ENCODE measurements at regions not wholly inside any gene's neighbourhood (a gene's known extent, or its start where the extent isn't known, plus 50 kb on each side); places are given as distances from the start of the nearest gene placed in this dataset.
"Not testable (repeated sequence)": the region's sequence is repeated elsewhere in the genome, so short reads cannot be mapped to it uniquely, and the experiment has no call there.

DNA sequence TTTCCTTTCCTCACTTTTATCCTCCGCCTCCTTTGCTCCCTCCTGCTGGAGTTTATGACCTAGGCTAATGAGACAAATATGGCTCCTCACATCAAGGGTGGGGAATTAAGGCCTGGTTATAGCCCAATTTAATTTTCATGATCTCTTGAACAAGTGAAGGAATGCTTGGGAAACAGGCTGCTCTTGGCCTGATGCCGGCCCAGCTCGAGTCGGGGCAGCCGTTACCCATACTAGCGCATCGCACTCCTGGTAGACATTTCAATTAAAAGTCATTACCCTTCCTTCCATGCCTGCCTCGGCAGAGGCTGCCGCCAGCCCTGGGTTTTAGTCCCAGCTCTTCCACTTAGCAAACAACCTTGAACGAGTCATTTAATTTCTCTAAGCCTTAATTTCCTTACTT is 425.7 kb downstream of the TMEM38B start:
- ATAC-seq (no peak), DNase-seq (ENCODE audit: missing footprints) (no peak)
- intact Hi-C loops (cut with DNase I) = no loop called here

DNA sequence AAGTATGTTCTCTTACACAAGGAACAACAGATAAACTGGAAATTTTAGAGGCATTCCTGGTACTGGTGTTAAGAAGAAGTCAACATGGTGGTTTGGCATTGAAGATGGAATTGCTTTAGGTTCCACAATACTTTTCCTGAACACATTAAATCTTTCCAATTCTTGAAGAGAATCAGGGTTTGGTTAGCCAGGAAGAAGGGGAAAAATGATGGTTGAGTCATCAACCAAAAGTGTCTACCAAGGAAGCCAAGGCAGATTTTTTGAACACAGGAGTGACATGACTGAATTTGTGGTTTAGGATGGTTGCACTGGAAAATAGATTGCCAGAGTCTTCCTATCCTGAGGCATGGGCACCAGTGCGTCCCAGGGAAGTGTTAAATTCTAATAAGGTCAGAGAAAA is 433.4 kb downstream of the TMEM38B start:
- no peak for ATAC-seq
- intact Hi-C loops (cut with DNase I) = no loop called here
- DNase-seq (ENCODE audit: missing footprints) = no peak

- DNase-seq (ENCODE audit: missing footprints) (no peak), ATAC-seq (no peak)
- intact Hi-C loops (cut with DNase I) = no loop called here
Measured at GRCh38 chr9:106130374-106130773, 436.0 kb downstream of the TMEM38B start.

DNA sequence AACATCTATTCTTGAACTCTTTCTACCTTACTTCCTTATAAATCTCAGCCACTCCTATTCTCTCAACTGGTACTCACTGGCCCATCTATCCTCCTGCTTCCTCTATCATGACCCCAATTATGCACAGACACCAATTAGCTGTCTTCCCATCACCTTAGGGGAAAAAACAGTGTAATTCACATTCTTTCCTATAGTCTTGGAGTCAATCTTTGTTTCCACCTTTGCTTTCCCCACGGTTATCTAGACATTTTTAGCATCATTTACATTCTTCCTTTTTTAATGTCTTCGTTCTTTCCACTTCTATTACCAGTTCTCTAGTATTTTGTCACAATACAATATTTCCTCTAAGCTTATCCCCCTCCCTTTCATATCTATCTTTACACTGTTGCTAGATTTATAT is 449.4 kb downstream of the TMEM38B start:
- ATAC-seq (no peak), DNase-seq (ENCODE audit: missing footprints) (no peak)
- intact Hi-C loops (cut with DNase I) = no loop called here

DNA sequence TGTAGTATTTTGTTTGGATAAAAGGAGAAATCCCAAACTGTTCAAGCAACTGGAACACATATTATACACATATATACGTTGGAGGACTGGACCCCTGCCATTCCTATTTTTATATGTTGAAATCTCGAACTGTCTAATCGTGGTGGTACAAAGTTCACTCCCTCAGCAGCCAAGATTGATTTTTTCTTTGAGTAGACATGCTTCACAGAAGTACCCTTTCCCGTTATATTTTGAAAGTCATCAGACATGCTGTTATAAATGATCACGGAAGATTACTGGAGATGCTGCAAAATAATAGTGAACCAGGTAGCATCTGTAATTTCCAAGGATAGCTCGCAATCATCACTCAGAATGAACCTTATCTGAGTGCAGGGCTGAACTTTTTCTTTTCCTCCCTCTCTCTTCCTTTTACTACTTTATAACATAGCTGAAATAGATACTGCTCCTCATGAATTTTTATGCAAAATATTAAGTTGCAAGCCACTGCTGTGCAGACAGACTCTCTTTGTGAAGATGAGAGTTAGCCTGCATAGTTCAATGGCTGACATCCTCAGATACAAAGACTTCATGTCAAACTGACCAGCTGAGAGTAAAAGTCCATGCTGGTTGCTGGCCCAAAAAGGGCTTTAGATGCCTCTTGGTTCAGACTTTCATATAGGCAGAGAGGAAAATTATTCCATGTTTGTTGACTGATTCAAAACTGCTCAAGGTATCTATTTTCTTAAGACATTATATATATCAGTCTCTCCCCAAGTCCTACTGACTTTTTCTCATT is 451.9 kb downstream of the TMEM38B start:
- no peak for ATAC-seq
- DNase-seq (ENCODE audit: missing footprints) = no peak
- intact Hi-C loops (cut with DNase I) = no loop called here

- intact Hi-C loops (cut with DNase I) = no loop called here
- ATAC-seq = no peak
Measured at GRCh38 chr9:106146886-106147285, 452.5 kb downstream of the TMEM38B start.

GRCh38 chr9:106149956-106150355 is 455.6 kb downstream of the TMEM38B start:
- ATAC-seq (no peak), DNase-seq (ENCODE audit: missing footprints) (no peak)
- intact Hi-C loops (cut with DNase I) = no loop called here

More at GRCh38 chr9:106146886-106147285, 452.5 kb downstream of the TMEM38B start:
- no peak for DNase-seq (ENCODE audit: missing footprints)

- DNase-seq (ENCODE audit: missing footprints) (no peak), ATAC-seq (no peak)
- intact Hi-C loops (cut with DNase I) = no loop called here
Measured at GRCh38 chr9:106156465-106156864, 462.1 kb downstream of the TMEM38B start.

DNA sequence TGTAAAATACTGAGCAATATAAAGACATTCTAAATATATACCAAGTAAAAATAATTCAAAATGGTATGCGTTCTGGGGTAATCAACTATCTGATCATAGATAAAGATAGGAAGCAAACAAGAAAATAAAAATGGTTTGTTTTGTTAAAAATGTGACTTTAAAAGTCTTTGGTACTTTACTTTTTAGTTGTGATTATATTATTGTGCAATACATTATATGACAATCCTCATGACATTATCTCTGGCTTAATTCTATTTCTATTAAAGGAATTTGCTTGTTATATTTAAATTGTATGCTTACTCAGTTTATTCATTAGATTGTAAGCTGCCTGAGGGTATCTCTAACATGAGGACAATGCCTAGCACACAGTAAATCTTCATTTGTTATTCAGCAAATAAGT is 477.9 kb downstream of the TMEM38B start:
- intact Hi-C loops (cut with DNase I) = no loop called here
- ATAC-seq (no peak), DNase-seq (ENCODE audit: missing footprints) (no peak)

GRCh38 chr9:106174346-106174745 is 480.0 kb downstream of the TMEM38B start:
- intact Hi-C loops (cut with DNase I) = no loop called here
- ATAC-seq (no peak), DNase-seq (ENCODE audit: missing footprints) (no peak)

GRCh38 chr9:106177216-106177615 is 482.9 kb downstream of the TMEM38B start:
- no peak for ATAC-seq

DNA sequence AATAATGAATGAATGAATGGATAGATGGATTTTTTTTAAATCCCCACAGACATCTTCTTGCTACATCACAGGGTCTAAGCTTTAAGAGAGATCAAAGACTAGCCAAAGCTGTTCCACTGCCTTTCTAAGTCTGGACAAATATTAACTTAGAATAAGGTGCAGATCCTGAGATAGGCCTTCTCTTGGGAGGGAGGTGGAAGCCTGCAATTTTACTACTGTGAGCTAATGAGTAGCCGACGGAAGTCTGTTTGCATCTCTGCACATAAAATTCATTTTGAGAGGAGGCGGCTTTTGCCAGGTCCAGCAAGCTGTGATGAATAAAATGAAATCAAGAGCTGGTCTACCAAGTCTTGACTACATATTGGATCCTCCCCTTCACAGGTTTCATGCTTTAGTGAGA is 484.9 kb downstream of the TMEM38B start:
- intact Hi-C loops (cut with DNase I) = no loop called here
- DNase-seq (ENCODE audit: missing footprints) (no peak), ATAC-seq (no peak)

More at GRCh38 chr9:106177216-106177615, 482.9 kb downstream of the TMEM38B start:
- intact Hi-C loops (cut with DNase I) = no loop called here
- no peak for DNase-seq (ENCODE audit: missing footprints)

DNA sequence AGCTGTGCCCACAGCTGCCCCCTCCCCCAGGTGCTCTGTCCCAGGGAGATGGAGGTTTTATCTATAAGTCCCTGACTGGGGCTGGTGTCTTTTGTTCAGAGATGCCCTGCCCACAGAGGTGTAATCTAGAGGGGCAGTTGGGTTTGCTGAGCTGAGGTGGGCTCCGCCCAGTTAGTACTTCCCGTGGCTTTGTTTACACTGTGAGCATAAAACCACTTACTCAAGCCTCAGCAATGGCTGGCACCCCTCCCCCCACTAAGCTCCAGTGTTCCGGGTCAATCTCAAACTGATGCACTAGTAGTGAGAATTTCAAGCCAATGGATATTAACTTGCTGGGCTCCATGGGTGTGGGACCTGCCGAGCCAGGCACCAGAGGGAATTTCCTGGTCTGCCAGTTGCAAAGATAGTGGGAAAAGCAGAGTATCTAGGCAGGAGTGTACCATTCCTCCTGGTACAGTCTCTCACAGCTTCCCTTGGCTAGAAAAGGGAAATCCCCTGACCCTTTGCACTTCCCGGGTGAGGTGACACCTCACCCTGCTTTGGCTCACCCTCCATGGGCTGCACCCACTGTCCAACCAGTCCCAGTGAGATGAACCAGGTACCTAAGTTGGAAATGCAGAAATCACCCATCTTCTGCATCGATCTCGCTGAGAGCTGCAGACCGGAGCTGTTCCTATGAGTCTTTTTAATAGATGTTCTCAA is 509.6 kb downstream of the TMEM38B start:
- DNase-seq (ENCODE audit: missing footprints); intact Hi-C loops (cut with DNase I); ATAC-seq: not testable (repeated sequence)

GRCh38 chr9:106207298-106207697 is 513.0 kb downstream of the TMEM38B start:
- DNase-seq (ENCODE audit: missing footprints) = no peak
- ATAC-seq = no peak
- intact Hi-C loops (cut with DNase I) = no loop called here

- intact Hi-C loops (cut with DNase I) = no loop called here
- DNase-seq (ENCODE audit: missing footprints) = no peak
- no peak for ATAC-seq
Measured at GRCh38 chr9:106218427-106218826, 524.1 kb downstream of the TMEM38B start.

GRCh38 chr9:106218854-106219253 is 524.5 kb downstream of the TMEM38B start:
- DNase-seq (ENCODE audit: missing footprints) = no peak
- intact Hi-C loops (cut with DNase I) = no loop called here
- ATAC-seq = no peak

DNA sequence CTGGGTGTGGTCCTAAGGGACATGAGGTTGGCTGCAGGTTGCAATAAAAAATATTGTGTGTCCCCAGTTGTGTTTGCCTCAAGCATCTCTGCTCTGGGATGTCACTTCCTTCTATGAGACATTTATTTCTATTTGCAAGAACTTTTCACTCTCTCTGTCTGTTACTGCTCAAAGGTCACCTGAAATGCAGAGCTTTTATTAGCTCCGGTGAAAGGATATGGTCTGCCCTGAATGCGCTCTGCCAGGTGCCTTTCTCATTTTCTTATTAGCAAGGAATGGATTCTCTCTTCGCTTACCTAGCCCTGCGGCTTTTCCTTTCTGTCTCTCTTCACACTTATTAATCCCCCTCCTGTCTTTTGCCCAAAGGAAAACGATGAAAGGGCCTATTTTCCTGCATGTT is 526.1 kb downstream of the TMEM38B start:
- intact Hi-C loops (cut with DNase I) = loop anchor here (10.0 kb wide), 1 partner anchor 224 kb away; no protein-coding TSS in a partner anchor

DNA sequence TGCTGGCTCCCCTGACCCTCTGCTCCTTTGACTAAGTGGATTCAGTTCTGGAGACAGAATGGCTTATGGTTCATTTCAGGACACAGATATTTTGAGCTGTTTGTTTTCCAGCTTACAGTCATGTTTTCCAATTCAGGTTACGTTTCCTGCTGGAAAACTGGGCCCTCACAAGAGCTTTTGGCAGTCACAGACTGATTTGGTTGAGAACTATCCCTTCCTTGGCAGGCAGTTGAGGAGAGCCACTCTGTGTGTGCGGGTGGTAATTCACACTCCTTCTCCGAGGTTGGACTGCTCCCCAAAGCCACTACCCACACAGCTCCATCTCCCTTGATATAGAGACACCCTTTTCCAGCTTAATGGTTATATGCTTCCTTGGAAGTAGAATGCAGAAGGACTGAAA is 534.5 kb downstream of the TMEM38B start:
- intact Hi-C loops (cut with DNase I) = loop anchor here (10.0 kb wide), 1 partner anchor 216 kb away; no protein-coding TSS in a partner anchor
- peak; percentile 94 for ATAC-seq
- no peak for DNase-seq (ENCODE audit: missing footprints)

More for the DNA sequence above, 526.1 kb downstream of the TMEM38B start:
- ATAC-seq (no peak), DNase-seq (ENCODE audit: missing footprints) (no peak)

DNA sequence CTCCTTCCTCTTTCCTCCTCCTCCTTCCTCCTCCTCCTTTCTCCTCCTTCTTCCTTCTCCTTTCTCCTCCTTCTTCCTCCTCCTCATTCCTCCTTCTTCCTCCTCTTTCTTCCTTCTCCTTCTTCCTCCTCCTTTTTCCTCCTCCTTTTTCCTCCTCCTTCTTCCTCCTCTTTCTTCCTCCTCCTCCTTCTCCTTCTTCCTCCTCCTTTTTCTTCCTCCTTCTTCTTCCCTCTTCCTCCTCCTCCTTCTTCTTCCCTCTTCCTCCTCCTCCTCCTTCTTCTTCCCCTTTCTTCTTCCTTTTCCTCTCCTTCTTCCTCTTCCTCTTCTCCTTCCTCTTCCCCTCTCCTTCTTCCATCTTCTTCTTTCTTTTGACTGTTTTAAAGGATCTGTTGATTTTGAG is 538.8 kb downstream of the TMEM38B start:
- intact Hi-C loops (cut with DNase I) = no loop called here
- ATAC-seq = no peak
- no peak for DNase-seq (ENCODE audit: missing footprints)

DNA sequence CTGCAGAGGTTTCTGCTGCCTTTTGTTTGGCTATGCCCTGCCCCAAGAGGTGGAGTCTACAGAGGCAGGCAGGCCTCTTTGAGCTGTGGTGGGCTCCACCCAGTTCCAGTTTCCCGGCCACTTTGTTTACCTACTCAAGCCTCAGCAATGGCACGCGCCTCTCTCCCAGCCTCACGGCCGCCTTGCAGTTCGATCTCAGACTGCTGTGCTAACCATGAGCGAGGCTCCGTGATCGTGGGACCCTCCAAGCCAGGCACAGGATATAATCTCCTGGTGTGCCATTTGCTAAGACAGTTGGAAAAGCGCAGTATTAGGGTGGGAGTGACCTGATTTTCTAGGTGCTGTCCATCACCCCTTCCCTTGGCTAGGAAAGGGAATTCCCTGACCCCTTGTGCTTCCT is 566.6 kb downstream of the TMEM38B start:
- ATAC-seq; DNase-seq (ENCODE audit: missing footprints); intact Hi-C loops (cut with DNase I): not testable (repeated sequence)

Data from Right ventricle myocardium inferior (tissue), 1 donor.